ENCODE measurements at regions not wholly inside any gene's neighbourhood (a gene's known extent, or its start where the extent isn't known, plus 50 kb on each side); places are given as distances from the start of the nearest gene placed in this dataset.
A peak's percentile ranks its signal among the peaks of the same experiment; 100 is the strongest.
"Not testable (repeated sequence)": the region's sequence is repeated elsewhere in the genome, so short reads cannot be mapped to it uniquely, and the experiment has no call there.

GRCh38 chr2:31693882-31694281, 113.1 kb upstream of the SRD5A2 start:
- no peak overlapping the region for H3K27ac ChIP-seq (ENCODE audit: low read length)
- H2AFZ ChIP-seq (ENCODE audit: low read length) = no peak overlapping the region
- no peaks in the 10 kb centered on the region for H3K4me1 ChIP-seq (ENCODE audit: insufficient read depth, low read length)
- intact Hi-C loops (cut with micrococcal nuclease) = no loop called here
- H3K4me3 ChIP-seq (ENCODE audit: low read length) = no peak overlapping the region
- ChIA-PET CTCF (no interaction called here), POLR2A (ENCODE audit: unreplicated experiment) (no interaction called here)
- H3K9me2 ChIP-seq (replicated peaks; ENCODE audit: low read length) = no peaks in the 10 kb centered on the region
- H3K79me2 ChIP-seq (ENCODE audit: low read length) = no peaks in the 10 kb centered on the region
- peaks cover 26% of the 10 kb centered on the region for H3K9me3 ChIP-seq (ENCODE audit: low read length)
- no peaks in the 10 kb centered on the region for H3F3A ChIP-seq (ENCODE audit: low read length, unreplicated experiment)
- no peaks in the 10 kb centered on the region for H3K36me3 ChIP-seq (ENCODE audit: low read depth, low read length)
- TF ChIP-seq EZH2phosphoT487 (IDR thresholded peaks at IDR 0.05; ENCODE audit: borderline replicate concordance, low read length) (no peak), CTCF (conservative IDR thresholded peaks at IDR 0.05; ENCODE audit: low read depth, low read length) (no peak), EZH2 (IDR thresholded peaks at IDR 0.05; ENCODE audit: low read length, unreplicated experiment) (no peak)
- no peak overlapping the region for H3K4me2 ChIP-seq (ENCODE audit: low read length)
- no peaks in the 10 kb centered on the region for H3K27me3 ChIP-seq (ENCODE audit: low read length)
- DNase-seq (no peak), ATAC-seq (no peak)
- no TSS peak for BruUV-seq (replicated peaks)
- H4K20me1 ChIP-seq (ENCODE audit: low read length) = no peaks in the 10 kb centered on the region
- H3K9ac ChIP-seq (ENCODE audit: low read length) = no peak overlapping the region

GRCh38 chr2:31688282-31688681, 107.5 kb upstream of the SRD5A2 start:
- Histone ChIP-seq H3K9me3 (ENCODE audit: low read length) (peaks cover 8% of the 10 kb centered on the region; the same call in 1 of the 2 replicates), H2AFZ (ENCODE audit: low read length) (no peak overlapping the region), H3K4me3 (ENCODE audit: low read length) (no peak overlapping the region), H3K27ac (ENCODE audit: low read length) (no peak overlapping the region), H3K9ac (ENCODE audit: low read length) (no peak overlapping the region), H3K79me2 (ENCODE audit: low read length) (no peaks in the 10 kb centered on the region), H3K9me2 (replicated peaks; ENCODE audit: low read length) (no peaks in the 10 kb centered on the region), H3K36me3 (ENCODE audit: low read depth, low read length) (no peaks in the 10 kb centered on the region), H3K4me2 (ENCODE audit: low read length) (no peak overlapping the region), H3K27me3 (ENCODE audit: low read length) (no peaks in the 10 kb centered on the region), H3F3A (ENCODE audit: low read length, unreplicated experiment) (no peaks in the 10 kb centered on the region), H3K4me1 (ENCODE audit: insufficient read depth, low read length) (no peaks in the 10 kb centered on the region), H4K20me1 (ENCODE audit: low read length) (no peaks in the 10 kb centered on the region)
- BruUV-seq (replicated peaks) = no TSS peak
- TF ChIP-seq CTCF (conservative IDR thresholded peaks at IDR 0.05; ENCODE audit: low read depth, low read length) = peak; percentile 77
- no peak for TF ChIP-seq EZH2phosphoT487 (IDR thresholded peaks at IDR 0.05; ENCODE audit: borderline replicate concordance, low read length)
- intact Hi-C loops (cut with micrococcal nuclease) = no loop called here
- ChIA-PET POLR2A (ENCODE audit: unreplicated experiment) (no interaction called here), CTCF (no interaction called here)
- ATAC-seq (no peak), DNase-seq (peak; percentile 30)

- peak; percentile 43 for DNase-seq
- CTCF ChIA-PET; H3K4me1 ChIP-seq (ENCODE audit: insufficient read depth, low read length); H3K9me2 ChIP-seq (replicated peaks; ENCODE audit: low read length); H3K36me3 ChIP-seq (ENCODE audit: low read depth, low read length); H3K9me3 ChIP-seq (ENCODE audit: low read length); intact Hi-C loops (cut with micrococcal nuclease); POLR2A ChIA-PET (ENCODE audit: unreplicated experiment); H4K20me1 ChIP-seq (ENCODE audit: low read length); ATAC-seq; H3K9ac ChIP-seq (ENCODE audit: low read length); H3K27ac ChIP-seq (ENCODE audit: low read length); H3K27me3 ChIP-seq (ENCODE audit: low read length); H3F3A ChIP-seq (ENCODE audit: low read length, unreplicated experiment); H3K79me2 ChIP-seq (ENCODE audit: low read length); H3K4me3 ChIP-seq (ENCODE audit: low read length); H3K4me2 ChIP-seq (ENCODE audit: low read length); BruUV-seq (replicated peaks): not testable (repeated sequence)
- H2AFZ ChIP-seq (ENCODE audit: low read length) = peak overlapping the region; percentile 59
These were observed 102.8 kb upstream of the SRD5A2 start for GRCh38 chr2:31683506-31683905.

Measured in PC-3 (cell line).